LNCaP clone FGC (cell line): ENCODE measurements at regions not wholly inside any gene's neighbourhood (a gene's known extent, or its start where the extent isn't known, plus 50 kb on each side); places are given as distances from the start of the nearest gene placed in this dataset.

Experiments used
- DNase-seq: peaks from one replicate; pipeline ENCODE4 v3.0.0-alpha.2; 2011; ENCODE audit warnings: low read depth
- H3K4me3 ChIP-seq: 2 replicates; pipeline ENCODE4 v1.5.1; 2011; ENCODE audit warnings: mild to moderate bottlenecking, low read depth, low read length, control low read depth
- TF ChIP-seq, protein P1 (sequence below): IDR thresholded peaks from 2 replicates; pipeline ENCODE4 v1.5.1; 2012; ENCODE audit warnings: mild to moderate bottlenecking; ENCODE audit not compliant: control insufficient read depth, insufficient read depth; ENCODE audit errors: extremely low read depth

DNA sequence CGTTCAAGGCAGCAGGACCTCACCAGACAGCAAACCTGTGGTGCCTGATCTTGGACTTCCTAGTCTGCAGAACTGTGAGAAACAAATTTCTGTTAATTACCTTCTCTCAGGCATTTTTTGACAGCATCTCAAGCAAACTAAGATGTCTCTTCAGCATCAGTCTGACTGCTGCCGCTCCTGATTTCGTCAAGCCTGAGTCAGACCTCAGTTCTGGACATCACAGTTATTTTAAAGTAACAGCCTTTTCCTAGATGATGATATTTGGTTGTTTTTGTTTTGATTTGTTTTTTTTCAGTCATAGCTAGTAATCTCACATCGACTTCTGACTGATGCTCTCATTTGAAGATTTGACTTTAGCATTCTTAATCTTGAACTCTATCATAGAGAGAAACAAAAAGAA is 71.9 kb downstream of the BLID start:
- H3K4me3 ChIP-seq = no peak overlapping the region
- DNase-seq = no peak

DNA sequence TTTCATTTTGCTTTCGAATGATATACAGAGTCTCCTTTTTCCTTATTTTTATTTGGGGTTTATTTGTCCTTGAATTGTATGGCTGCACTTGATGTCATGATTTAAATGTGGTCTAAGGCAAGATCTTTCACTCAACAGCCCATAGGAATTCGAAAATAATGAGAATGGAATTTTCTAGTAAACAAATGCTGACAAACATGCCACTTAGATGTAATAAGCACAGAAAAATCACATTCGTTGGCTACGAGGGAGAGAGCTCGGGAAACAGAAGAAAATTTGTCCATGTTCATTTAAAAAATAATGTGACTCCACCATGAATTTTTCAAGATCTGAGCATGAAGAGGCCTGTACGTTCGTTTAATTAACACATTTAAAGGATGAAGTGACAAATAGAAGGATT is 73.0 kb downstream of the BLID start:
- no peak overlapping the region for H3K4me3 ChIP-seq
- no peak for DNase-seq
- TF ChIP-seq, protein P1, sequence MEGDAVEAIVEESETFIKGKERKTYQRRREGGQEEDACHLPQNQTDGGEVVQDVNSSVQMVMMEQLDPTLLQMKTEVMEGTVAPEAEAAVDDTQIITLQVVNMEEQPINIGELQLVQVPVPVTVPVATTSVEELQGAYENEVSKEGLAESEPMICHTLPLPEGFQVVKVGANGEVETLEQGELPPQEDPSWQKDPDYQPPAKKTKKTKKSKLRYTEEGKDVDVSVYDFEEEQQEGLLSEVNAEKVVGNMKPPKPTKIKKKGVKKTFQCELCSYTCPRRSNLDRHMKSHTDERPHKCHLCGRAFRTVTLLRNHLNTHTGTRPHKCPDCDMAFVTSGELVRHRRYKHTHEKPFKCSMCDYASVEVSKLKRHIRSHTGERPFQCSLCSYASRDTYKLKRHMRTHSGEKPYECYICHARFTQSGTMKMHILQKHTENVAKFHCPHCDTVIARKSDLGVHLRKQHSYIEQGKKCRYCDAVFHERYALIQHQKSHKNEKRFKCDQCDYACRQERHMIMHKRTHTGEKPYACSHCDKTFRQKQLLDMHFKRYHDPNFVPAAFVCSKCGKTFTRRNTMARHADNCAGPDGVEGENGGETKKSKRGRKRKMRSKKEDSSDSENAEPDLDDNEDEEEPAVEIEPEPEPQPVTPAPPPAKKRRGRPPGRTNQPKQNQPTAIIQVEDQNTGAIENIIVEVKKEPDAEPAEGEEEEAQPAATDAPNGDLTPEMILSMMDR = no peak

More for the DNA sequence above, 71.9 kb downstream of the BLID start:
- TF ChIP-seq, protein P1 = no peak

DNA sequence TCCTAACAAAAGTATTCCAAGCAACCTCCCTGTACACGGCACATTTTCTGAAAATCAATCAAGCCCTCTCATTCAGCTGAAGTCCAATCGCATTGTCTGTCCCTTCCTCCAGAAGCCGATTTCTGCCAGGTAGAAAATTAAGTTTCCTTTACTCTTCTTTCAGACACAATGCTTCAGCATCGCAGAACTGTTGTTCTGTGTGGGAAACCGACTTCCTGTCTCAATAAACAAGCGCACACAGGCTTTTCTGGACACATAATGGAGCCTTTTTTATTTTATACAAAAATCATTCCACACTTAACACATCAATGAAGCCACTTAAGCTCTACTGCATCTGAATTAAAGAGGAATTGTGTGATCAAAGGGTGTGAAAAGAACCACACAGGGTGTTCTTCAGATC is 75.6 kb downstream of the BLID start:
- no peak for DNase-seq
- H3K4me3 ChIP-seq = no peak overlapping the region
- TF ChIP-seq, protein P1 = no peak

DNA sequence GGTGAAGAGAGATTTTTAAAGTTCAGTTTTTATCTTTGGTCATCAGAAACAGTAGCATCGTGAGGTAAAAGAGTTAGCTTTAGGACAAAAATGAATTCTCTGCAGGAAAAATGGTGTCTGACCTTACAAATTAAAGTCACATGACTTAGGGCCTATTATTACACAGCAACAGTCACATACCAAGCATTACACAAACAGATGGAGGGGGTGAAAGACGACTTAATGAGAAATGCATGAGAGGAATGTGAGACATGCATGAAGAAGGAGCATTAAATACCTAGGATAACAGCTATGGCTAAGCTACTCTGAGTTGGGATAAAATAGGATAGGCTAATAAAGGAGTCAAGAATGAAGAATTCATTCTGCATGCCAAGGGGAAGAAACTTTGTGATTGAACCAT is 77.5 kb downstream of the BLID start:
- H3K4me3 ChIP-seq = no peak overlapping the region
- TF ChIP-seq, protein P1 = no peak
- no peak for DNase-seq

DNA sequence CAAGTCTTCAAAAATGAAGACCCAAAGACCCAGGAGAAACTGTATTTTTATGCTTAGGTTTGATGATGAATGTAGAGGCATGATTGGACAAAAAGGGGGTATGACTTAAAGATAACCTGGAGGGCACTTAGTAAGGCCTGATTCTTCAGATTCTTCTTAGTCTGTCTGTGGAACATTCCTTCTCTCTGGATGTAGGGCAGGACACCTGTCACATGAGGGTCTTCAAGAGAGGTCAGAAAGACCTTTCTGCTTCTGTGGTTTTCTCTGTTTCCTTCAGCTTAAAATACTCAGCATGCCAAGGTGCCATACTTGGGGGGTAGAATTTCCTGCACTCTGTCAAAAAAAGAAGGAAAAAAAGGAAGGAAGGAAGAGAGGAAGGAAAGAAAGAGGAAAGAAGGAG is 78.1 kb downstream of the BLID start:
- TF ChIP-seq, protein P1 = no peak
- no peak for DNase-seq
- H3K4me3 ChIP-seq = no peak overlapping the region

DNA sequence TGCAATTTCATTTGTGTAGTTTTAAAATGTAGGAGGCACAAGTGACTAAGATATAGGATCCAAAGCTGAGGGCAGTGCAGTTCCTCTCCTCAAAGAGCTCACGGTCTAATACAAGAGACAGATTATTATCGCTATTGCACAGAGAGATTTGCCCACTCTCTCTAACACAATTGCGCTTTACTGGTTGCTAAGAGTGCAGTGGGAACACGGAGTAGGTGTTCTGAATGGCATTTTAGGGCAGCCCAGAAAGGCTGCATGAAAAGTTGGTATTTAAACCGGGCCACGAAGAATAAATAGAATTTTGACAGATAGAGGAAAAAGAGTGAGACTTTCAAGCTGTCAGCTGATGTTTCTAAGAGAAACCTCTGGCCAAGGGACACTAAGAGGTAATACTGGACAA is 79.5 kb downstream of the BLID start:
- TF ChIP-seq, protein P1 = no peak
- no peak for DNase-seq
- no peak overlapping the region for H3K4me3 ChIP-seq

DNA sequence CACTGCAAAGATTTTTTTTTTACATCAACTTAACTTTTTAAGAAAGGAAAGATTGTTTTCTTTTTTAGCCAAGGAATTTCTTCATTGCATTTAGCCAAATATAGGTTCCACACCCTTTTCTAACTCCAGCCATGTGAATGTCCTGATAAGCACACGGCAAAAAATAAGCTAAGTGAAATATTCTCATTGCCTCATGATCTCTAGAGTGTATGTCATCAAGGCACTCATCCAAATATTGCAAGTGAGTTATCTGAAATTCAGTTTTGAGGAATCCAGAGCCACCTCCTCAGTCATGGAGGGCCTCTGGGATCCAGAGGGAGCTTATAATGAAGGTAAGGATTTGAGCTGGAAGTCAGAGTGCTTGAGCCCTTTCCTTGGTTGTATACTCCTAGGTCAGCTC is 80.0 kb downstream of the BLID start:
- TF ChIP-seq, protein P1 = no peak
- no peak overlapping the region for H3K4me3 ChIP-seq
- no peak for DNase-seq
